ENCODE measurements at regions not wholly inside any gene's neighbourhood (a gene's known extent, or its start where the extent isn't known, plus 50 kb on each side); places are given as distances from the start of the nearest gene placed in this dataset.
"Not testable (repeated sequence)": the region's sequence is repeated elsewhere in the genome, so short reads cannot be mapped to it uniquely, and the experiment has no call there.

DNA sequence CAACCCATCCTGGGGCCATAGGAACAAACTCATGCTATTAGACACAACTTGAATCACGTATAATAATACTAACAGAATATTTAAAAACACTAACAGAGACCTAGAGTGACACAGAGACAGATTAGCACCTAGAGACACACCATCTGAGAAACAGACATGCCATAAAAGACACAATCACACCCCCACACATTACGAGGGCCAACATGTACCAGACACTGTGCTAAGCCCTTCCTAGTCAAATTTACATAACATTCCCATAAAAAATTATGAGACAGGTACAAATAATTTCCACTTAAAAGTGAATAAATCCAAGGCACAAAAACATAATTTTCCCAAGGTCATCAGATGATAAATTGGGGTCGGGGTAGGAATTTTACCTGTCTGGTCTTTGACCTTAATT, 141.1 kb upstream of the PRSS16 start:
- no peak for DNase-seq (ENCODE audit: low read depth)

DNA sequence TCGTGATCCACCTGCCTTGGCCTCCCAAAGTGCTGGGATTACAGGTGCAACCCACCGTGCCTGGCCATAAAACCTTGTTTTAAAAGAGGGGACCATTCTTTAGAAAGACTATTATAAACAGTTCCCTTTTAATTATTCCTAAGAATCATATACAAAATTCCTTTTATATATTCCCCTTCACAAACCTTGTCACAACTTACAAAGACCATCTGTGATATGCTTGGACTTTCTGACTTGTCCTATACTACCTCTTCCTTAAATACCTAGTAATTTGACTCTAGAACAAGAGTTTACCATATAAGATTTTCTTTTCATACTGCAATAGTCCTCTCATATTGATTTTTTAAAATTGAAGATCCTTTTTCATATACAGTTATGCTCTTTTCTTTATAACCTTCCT, 135.8 kb upstream of the PRSS16 start:
- DNase-seq (ENCODE audit: low read depth): no peak

DNA sequence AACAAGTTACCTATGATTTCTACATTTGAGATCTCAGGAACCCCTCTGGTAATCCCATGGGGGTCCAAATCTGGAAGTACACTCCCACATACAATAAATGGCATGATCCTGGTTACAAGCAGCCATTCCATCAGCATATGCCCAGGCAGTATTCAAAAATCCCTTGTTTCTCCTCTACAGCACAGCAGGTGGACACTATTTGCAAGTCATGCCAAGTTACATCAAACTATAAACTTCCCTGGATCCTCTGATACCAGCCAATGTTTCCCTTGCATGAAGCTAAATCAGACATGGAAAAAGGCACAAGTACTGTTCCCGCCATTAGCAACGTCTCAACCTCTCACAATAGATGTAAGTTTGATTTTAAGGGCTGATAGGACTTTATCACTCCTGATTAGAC, 134.5 kb upstream of the PRSS16 start:
- DNase-seq (ENCODE audit: low read depth): no peak

DNA sequence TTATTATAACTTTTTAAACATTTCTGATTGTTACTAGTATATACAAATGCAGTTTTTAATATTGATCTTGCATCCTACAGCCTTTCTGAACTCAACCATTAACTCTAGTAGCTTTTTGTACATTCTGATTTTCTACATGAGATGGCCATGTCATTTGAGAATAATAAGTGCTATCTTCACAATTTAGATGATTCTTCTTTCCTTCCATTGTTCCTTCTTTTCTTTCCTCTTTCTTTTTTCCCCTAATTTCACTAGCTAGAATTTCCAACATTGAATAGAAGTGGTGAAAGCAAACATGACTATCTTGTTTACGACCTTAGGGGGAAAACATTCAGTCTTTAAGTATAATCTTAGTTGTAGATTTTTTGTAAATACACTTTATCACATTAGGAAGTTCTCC, 128.2 kb upstream of the PRSS16 start:
- DNase-seq (ENCODE audit: low read depth): no peak

DNA sequence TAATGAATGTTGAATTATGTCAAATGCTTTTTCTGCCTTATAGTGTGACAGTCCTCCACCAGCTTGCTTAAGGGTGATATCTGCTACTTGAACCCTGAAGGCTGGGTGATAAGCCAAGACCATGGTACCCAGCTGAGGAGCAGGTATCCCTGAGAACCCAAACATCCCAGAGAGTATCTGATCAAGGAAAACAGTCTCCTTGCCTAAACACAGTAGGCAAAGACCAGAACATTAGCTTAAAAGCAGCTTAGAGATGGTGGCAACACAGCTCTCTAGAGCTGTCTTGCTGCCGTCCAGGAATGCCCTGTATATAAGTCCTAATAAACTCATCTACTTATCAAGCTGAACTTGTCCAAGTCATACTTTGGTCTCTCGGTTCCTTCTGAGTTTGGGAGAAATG, 127.7 kb upstream of the PRSS16 start:
- DNase-seq (ENCODE audit: low read depth): no peak

DNA sequence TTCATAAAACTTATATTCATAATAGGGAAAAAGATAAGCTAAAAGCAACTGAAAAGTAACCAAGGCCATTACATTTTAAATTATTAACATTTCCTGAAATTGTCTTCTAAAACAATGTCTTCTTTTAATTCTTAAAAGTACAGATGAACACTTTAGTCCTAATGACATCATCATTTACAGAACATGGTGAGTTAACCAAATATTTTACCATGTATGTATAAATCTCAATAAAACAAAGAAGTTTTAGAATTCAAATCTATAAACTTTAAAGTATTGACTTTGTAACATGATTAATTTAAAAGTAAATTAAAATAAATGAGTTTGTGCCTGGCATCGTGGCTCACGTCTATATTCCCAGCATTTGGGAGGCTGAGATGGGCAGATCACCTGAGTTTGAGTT, 125.9 kb upstream of the PRSS16 start:
- DNase-seq (ENCODE audit: low read depth): no peak

DNA sequence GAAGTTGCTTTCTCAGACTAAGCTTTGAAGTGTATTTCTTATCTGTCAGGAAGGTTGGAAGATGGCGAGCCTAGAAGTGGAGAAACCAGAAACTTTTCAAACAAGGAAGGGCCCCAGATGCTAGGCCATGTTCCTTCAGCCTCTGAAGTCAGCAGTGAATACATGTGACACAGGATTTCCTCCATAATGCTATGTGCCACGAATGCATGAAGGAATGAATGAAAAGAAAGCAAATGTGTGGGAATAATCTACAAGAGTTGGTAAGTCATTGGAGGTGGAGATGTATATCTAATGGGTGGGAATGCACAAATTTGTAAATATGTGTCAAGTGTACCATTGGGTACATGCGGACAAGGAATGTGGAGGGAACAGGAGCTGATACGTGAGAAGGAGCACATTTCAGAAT, 123.2 kb upstream of the PRSS16 start:
- DNase-seq (ENCODE audit: low read depth): no peak

DNA sequence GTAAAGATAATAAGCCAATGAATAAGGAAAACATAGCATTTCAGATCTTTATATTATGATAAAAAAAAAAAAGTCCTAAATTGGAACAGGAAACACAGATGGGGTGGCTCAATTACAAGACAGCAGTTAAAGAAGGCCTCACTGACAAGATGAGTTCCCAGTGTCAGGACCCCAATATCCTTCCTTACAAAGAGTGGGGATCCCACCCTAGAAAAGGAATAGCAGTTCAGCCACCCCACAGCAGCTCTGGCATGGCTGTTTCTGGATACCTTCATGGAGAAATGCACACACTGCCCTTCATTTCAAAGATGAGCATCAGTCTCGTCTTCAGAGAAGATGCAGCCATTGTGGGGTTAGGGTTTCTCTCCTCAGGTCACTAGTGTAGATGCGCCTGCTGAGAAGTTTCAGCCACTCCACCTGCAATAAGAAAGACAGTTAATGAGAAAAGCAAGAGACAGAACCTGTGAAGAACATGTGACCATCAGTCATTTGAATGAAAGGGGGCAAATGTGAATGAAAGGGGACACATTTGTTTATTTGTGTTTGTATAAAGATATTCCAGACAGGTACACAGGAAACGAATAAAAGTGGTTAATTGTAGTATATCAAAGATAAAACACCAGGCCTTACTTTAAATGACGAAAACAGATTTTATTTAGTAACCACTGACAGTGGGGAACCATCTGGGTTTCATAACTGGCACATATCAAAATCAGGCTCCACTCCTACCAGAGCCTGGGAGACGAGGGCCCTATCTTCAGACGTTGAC, 121.3 kb upstream of the PRSS16 start:
- DNase-seq (ENCODE audit: low read depth): no peak

DNA sequence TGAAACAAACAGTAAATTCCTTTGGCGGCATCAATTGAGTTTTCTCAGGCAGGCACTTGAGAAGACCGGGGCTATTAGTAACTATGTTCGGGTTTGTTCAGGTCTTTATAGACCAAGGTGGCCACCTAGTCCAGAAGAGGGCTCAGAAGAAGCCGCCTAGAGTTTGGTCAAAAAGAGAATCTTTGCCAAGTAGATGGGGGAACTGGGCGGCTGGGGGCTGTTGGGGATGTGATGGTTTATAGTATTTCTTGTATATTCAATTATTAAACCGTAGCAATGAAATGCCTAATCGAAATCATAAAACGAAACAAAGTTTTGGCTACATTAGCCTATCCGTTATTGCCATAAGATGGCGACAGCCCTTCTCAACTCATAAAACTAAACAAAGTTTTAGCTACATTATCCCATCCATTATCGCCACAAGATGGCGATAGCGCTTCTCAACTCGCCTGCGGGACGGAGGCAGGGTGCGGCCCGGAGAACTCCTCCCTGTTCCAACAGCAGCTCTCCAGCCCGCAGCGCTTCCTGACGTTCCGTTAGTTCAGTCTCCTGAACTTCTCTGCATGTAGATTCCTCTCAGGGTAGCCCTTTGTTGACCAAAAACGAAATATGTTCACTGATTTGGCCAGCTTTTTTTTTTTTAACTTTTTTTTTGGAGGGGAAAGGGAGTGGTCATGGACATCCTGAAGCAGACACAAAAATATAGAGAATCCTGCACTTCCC, 120.5 kb upstream of the PRSS16 start:
- peak; percentile 91 for DNase-seq (ENCODE audit: low read depth)

DNA sequence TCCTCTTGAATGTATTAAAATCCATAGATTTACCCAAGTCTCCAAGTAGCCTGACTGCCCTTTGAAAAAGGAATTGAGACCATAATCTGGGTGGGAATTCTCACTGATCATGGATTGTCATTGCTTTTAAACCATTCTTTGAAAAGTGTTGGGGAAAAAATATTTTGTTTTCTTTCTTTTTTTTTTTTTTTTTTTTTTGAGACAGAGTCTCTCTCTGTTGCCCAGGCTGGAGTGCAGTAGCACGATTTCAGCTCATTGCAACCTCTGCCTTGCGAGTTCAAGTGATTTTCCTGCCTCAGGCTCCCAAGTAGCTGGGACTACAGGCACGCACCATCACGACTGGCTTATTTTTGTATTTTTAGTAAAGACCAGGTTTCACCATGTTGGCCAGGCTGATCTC, 119.6 kb upstream of the PRSS16 start:
- DNase-seq (ENCODE audit: low read depth): not testable (repeated sequence)

DNA sequence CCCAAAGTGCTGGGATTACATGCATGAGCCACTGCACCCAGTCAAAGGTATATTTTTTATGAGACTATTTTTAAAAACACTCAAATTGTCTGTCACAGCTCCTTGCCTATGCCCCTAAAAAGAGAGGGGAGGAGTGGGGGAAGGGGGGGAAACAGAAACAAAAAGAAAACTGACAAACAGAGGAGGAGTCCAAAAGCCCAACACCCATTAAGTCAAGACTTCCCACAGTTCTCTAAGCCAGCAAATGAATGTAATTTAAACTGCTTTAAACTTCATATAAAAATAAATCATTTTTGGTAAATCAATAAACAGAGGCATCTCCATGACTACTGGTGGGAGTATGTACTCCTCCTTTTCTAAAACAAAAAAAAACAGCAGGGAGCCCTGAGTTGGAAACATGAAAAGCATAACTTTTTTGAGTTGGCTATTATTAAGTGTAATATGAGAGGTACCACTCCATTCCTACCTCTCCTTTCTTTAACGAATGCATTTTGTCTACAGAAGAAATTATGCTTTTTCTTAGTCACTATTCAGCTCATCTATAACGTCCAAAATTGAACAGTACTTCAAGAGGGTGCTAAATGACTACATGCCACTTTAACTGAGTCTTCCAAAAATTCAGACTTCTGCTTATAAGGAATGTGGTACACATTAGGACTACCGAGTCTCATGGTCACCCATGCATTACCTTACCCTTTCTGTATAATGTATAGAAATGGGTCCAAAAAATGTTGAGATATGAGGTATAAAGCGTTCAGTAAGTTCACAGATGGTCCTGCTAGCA, 119.0 kb upstream of the PRSS16 start:
- DNase-seq (ENCODE audit: low read depth): no peak

DNA sequence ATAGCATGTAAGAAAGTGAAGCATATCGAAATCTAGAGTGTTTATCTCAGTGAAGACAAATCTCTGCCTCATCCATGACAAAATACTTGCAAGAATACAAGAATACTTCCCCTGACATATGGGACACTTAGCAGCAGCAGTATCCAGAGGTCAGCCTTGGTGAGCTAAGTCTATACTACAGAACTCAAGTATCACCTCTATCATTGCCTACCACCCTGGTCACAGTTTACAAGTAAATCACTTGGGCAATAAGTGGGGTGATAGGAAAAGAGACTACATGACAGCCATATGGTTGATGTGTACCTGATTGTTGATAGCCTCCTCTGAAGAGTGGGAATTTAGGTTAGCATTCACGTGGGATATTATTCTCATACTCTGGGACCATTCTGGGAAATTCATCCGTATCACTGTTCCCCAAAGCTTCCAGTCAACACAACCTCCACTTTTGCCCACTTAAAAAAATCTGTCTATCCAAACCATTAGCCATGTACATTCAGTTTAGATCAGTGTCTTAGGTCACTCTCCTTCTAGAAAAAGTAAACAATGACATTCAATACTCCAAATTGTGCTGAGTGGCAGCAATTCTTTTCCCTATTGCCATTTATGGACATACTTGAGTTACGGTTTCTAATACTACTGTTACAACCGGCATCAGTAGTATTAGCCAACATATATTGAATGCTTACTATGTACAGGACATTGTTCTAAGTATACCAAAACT, 118.2 kb upstream of the PRSS16 start:
- no peak for DNase-seq (ENCODE audit: low read depth)

DNA sequence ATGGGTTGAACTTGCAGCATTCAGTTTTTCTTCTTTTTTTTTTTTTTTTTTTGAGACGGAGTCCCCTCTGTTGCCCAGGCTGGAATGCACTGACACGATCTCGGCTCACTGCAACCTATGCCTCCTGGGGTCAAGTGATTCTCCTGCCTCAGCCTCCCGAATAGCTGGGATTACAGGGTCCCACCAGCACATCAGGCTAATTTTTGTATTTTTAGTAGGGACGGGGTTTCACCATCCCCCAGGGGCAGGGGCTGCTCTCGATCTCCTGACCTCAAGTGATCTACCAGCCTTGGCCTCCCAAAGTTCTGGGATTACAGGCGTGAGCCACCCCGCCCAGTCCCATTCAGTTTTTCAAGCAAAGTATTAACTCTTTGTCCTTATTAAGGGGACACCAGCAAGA, 117.6 kb upstream of the PRSS16 start:
- DNase-seq (ENCODE audit: low read depth): no peak

DNA sequence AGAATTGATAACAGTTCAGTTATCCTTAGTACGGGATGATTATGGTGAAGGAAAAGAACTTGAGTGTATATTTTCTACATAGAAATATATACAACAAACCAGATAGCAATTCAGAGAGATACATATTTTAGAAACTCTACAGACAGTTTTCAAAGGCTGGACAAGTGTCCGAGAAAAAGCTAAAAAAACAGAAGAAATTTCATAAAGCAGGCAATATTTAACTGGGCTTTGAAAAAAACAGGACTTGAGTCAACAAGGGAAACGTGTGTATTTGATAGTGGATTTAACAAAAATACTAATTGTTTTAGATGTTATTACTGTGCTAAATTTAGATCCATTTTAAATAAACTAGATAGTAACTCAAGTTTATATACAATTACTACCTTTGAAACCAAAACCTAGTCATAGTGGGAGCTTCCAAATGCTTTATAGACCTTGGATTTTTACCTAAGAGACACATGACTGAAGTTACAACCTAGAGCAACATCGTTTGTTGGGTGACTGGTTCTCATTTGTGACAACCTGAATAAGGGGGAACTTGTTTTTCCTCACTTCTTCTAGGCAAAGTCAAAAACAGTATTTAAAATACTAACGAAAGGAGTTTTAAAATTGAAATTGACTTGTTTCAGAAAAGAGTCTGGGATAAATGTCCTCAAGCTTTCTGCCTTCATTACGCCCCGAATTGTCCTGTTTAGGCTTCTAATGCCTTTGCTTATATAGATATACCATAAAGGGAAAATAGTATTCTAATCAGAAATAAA, 116.7 kb upstream of the PRSS16 start:
- DNase-seq (ENCODE audit: low read depth): no peak

DNA sequence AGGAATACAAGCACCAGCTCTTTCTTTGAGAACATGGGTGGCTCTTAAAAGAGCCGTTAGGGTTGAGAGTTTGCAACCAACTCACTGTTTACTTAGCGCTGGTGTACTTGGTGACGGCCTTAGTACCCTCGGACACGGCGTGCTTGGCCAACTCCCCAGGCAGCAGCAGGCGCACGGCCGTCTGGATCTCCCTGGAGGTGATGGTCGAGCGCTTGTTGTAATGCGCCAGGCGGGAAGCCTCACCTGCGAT, 115.3 kb upstream of the PRSS16 start:
- DNase-seq (ENCODE audit: low read depth): peak; percentile 67

DNA sequence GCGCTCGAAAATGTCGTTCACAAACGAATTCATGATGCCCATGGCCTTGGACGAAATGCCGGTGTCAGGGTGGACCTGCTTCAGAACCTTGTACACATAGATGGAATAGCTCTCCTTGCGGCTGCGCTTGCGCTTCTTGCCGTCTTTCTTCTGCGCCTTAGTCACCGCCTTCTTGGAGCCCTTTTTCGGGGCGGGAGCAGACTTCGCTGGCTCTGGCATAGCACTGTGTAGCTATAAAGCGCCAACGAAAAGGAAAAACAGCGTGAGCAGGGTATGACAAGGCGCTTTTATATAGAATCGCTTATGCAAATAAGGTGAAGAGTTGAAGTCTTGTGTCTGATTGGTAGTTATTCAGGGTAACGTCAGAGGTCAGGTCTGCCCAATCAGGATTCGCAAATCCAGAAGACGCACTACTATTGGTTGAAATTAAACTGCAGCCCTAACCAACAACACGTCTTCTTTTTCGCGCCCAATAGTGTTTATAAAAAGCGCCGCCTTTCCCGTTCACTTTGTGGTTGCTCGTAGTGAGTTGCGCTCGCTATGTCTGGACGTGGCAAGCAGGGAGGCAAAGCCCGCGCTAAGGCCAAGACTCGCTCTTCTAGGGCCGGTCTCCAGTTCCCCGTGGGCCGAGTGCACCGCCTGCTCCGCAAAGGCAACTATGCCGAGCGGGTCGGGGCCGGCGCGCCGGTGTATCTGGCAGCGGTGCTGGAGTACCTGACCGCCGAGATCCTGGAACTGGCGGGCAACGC, 114.8 kb upstream of the PRSS16 start:
- peak; percentile 98 for DNase-seq (ENCODE audit: low read depth)

DNA sequence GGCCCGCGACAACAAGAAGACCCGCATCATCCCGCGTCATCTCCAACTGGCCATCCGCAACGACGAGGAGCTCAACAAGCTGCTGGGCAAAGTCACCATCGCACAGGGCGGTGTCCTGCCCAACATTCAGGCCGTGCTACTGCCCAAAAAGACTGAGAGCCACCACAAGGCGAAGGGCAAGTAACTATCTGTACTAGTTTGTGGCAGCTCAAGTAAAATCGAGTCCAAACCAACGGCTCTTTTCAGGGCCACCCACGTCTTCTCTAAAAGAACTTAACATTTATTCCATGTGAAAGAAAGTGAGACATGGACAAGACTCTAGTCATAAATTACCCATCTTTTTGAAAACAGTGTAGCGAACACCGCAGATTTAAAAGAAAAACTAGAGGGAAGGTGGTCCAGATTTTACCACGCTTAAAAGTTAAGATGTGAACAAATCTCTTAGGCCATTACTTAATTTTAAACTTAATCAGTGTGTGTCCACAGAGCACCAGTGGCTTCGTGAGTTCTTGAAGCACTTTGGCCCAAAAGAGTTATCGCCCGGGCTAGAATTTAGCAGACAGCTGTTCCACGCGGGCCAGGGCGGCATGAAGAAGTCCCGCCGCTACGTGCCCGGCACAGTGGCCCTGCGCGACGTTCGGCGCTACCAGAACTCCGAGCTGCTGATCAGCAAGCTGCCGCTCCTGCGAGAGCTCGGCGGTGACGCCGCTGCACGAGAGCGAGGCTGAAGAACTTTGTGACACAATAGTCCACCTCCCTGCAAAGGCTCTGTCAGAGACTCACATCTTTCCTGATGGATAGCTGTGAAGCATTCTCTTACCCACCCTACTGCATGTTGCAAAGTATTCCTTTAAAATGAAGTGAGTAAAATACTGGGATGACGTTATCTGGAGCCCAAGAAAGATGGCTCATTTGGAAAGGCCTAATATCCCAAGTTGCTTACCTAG, 113.9 kb upstream of the PRSS16 start:
- DNase-seq (ENCODE audit: low read depth): no peak

DNA sequence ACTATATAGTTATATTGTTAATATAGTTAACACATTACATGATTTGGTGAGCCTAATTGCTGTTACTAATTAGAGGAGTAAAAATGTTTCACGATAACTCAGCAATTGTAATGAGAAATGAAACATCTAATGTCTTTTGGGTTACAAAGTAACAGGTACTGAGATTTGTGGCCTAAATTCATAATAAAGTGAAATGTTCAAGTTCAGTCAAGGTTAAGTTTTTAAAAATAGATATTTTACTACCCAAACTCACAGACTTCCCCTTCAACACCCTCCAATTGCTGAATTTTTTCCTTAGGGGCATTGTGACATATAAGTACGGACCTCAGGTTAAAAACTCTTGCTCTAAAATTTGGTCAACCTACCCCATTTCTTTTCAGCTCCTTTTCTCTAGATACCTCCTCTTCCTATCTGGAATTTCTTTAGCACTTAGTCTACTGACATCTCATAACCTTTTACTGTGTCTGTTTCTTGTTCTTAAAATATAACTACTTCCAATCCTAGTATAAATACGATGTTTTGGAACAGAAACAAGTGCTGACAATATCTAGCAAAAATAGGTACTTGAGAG, 112.3 kb upstream of the PRSS16 start:
- no peak for DNase-seq (ENCODE audit: low read depth)

DNA sequence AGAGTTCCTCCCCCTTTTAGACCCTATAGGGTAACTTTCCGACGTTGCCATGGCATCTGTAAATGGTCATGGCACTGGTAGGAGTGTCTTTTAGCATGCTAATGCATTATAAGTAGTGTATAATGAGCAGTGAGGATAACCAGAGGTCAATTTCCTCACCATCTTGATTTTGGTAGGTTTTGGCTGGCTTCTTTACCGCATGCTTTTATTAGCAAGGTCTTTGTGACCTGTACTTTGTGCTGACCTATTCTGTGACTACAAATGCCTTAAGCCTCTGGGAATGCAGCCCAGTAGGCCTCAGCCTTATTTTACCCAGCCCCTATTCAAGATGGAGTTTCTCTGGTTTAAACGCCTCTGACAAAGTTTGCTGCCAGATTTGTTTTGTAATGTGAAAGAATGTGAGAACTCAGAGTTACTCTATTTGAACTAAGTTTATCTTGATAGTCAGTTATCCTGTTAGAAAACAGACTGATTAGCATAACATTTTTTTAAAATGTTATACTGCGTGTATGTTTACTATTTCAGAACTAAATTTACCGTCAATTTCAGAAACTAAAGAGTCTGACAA, 111.3 kb upstream of the PRSS16 start:
- no peak for DNase-seq (ENCODE audit: low read depth)
